ENCODE measurements at regions not wholly inside any gene's neighbourhood (a gene's known extent, or its start where the extent isn't known, plus 50 kb on each side); places are given as distances from the start of the nearest gene placed in this dataset.

- BruUV-seq (replicated peaks), result no TSS peak
- Mint-ChIP-seq H3K4me3 (ENCODE audit: low read depth, unreplicated experiment) (no peak overlapping the region), H3K27ac (ENCODE audit: unreplicated experiment) (no peak overlapping the region), H3K36me3 (ENCODE audit: insufficient read depth, unreplicated experiment) (no peaks in the 10 kb centered on the region), H3K9me3 (ENCODE audit: low read depth, unreplicated experiment) (no peaks in the 10 kb centered on the region), H3K27me3 (ENCODE audit: unreplicated experiment) (no peaks in the 10 kb centered on the region), H3K4me1 (ENCODE audit: low read depth, unreplicated experiment) (no peaks in the 10 kb centered on the region)
- intact Hi-C loops (cut with micrococcal nuclease; ENCODE audit: unreplicated experiment), result no loop called here
- no peak for TF ChIP-seq CTCF (IDR thresholded peaks at IDR 0.05; ENCODE audit: unreplicated experiment)
- CTCF ChIA-PET, result no interaction called here
- DNase-seq, result no peak
Measured at GRCh38 chr18:43868497-43868995, 591.3 kb upstream of the SYT4 start.

- Mint-ChIP-seq H3K27ac (ENCODE audit: unreplicated experiment) (no peak overlapping the region), H3K27me3 (ENCODE audit: unreplicated experiment) (no peaks in the 10 kb centered on the region), H3K36me3 (ENCODE audit: insufficient read depth, unreplicated experiment) (no peaks in the 10 kb centered on the region), H3K4me3 (ENCODE audit: low read depth, unreplicated experiment) (no peak overlapping the region), H3K9me3 (ENCODE audit: low read depth, unreplicated experiment) (no peaks in the 10 kb centered on the region), H3K4me1 (ENCODE audit: low read depth, unreplicated experiment) (no peaks in the 10 kb centered on the region)
- CTCF ChIA-PET, result no interaction called here
- TF ChIP-seq CTCF (IDR thresholded peaks at IDR 0.05; ENCODE audit: unreplicated experiment), result no peak
- BruUV-seq (replicated peaks), result no TSS peak
- DNase-seq, result no peak
- intact Hi-C loops (cut with micrococcal nuclease; ENCODE audit: unreplicated experiment), result no loop called here
Measured at GRCh38 chr18:43869451-43870008, 592.2 kb upstream of the SYT4 start.

GRCh38 chr18:43870626-43871025 is 593.3 kb upstream of the SYT4 start:
- BruUV-seq (replicated peaks), result no TSS peak
- H3K9me3 Mint-ChIP-seq (ENCODE audit: low read depth, unreplicated experiment), result no peaks in the 10 kb centered on the region
- no peaks in the 10 kb centered on the region for H3K4me1 Mint-ChIP-seq (ENCODE audit: low read depth, unreplicated experiment)
- TF ChIP-seq CTCF (IDR thresholded peaks at IDR 0.05; ENCODE audit: unreplicated experiment), result no peak
- CTCF ChIA-PET, result no interaction called here
- H3K36me3 Mint-ChIP-seq (ENCODE audit: insufficient read depth, unreplicated experiment), result no peaks in the 10 kb centered on the region
- DNase-seq, result no peak
- intact Hi-C loops (cut with micrococcal nuclease; ENCODE audit: unreplicated experiment), result no loop called here
- no peaks in the 10 kb centered on the region for H3K27me3 Mint-ChIP-seq (ENCODE audit: unreplicated experiment)
- H3K27ac Mint-ChIP-seq (ENCODE audit: unreplicated experiment), result no peak overlapping the region
- H3K4me3 Mint-ChIP-seq (ENCODE audit: low read depth, unreplicated experiment), result no peak overlapping the region

- H3K4me3 Mint-ChIP-seq (ENCODE audit: low read depth, unreplicated experiment), result no peak overlapping the region
- H3K9me3 Mint-ChIP-seq (ENCODE audit: low read depth, unreplicated experiment), result no peaks in the 10 kb centered on the region
- intact Hi-C loops (cut with micrococcal nuclease; ENCODE audit: unreplicated experiment), result no loop called here
- no peaks in the 10 kb centered on the region for H3K27me3 Mint-ChIP-seq (ENCODE audit: unreplicated experiment)
- CTCF ChIA-PET, result no interaction called here
- BruUV-seq (replicated peaks), result no TSS peak
- no peak overlapping the region for H3K27ac Mint-ChIP-seq (ENCODE audit: unreplicated experiment)
- TF ChIP-seq CTCF (IDR thresholded peaks at IDR 0.05; ENCODE audit: unreplicated experiment), result no peak
- no peak for DNase-seq
- no peaks in the 10 kb centered on the region for H3K36me3 Mint-ChIP-seq (ENCODE audit: insufficient read depth, unreplicated experiment)
- H3K4me1 Mint-ChIP-seq (ENCODE audit: low read depth, unreplicated experiment), result no peaks in the 10 kb centered on the region
Measured at GRCh38 chr18:43875511-43875910, 598.2 kb upstream of the SYT4 start.
